Astrocyte (in vitro differentiated cells and primary cell): ENCODE measurements at regions not wholly inside any gene's neighbourhood (a gene's known extent, or its start where the extent isn't known, plus 50 kb on each side); places are given as distances from the start of the nearest gene placed in this dataset.

Source experiments
- DNase-seq: peaks from one replicate; pipeline ENCODE4 v3.0.0-alpha.2; 2010; ENCODE audit warnings: low read depth
- FAIRE-seq: peaks from 2 replicates; lab custom pipeline; 2011; peaks lifted over from hg19 to GRCh38; lab: Jason Lieb, UNC
- H2AFZ ChIP-seq: 2 replicates; pipeline ENCODE4 v1.6.0; 2012; ENCODE audit warnings: low read depth, low read length, inconsistent platforms
- H3K27ac ChIP-seq: 2 replicates; pipeline ENCODE4 v1.5.1; 2011; ENCODE audit warnings: low read depth, low read length, inconsistent platforms
- H3K27me3 ChIP-seq: 2 replicates; pipeline ENCODE4 v1.6.0; 2011; ENCODE audit warnings: low read length, inconsistent platforms; ENCODE audit not compliant: insufficient read depth
- H3K36me3 ChIP-seq: 2 replicates; pipeline ENCODE4 v1.5.1; 2011; ENCODE audit warnings: low read length, inconsistent platforms; ENCODE audit not compliant: insufficient read depth
- H3K4me1 ChIP-seq: 2 replicates; pipeline ENCODE4 v1.5.1; 2011; ENCODE audit warnings: low read length, inconsistent platforms; ENCODE audit not compliant: insufficient read depth
- H3K4me2 ChIP-seq: 2 replicates; pipeline ENCODE4 v1.6.0; 2012; ENCODE audit warnings: low read length, inconsistent platforms
- H3K4me3 ChIP-seq: 2 replicates; pipeline ENCODE4 v1.5.1; 2011; ENCODE audit warnings: low read depth, mild to moderate bottlenecking, low read length, inconsistent platforms; ENCODE audit not compliant: insufficient read depth
- H3K79me2 ChIP-seq: 2 replicates; pipeline ENCODE4 v1.6.0; 2012; ENCODE audit warnings: mild to moderate bottlenecking, low read length, inconsistent platforms; ENCODE audit not compliant: insufficient read depth
- H3K9ac ChIP-seq: 2 replicates; pipeline ENCODE4 v1.6.0; 2012; ENCODE audit warnings: mild to moderate bottlenecking, low read length, inconsistent platforms
- H3K9me3 ChIP-seq: 2 replicates; pipeline ENCODE4 v1.5.1; 2012; ENCODE audit warnings: low read depth, mild to moderate bottlenecking, low read length, inconsistent platforms; ENCODE audit not compliant: insufficient read depth
- H4K20me1 ChIP-seq: 2 replicates; pipeline ENCODE4 v1.6.0; 2012; ENCODE audit warnings: low read length, inconsistent platforms; ENCODE audit not compliant: insufficient read depth
- H3K27ac Mint-ChIP-seq: one replicate; pipeline ENCODE4 v1.8.0; 2021; ENCODE audit warnings: mild to moderate bottlenecking, mixed read lengths; ENCODE audit not compliant: unreplicated experiment
- H3K27me3 Mint-ChIP-seq: one replicate; pipeline ENCODE4 v1.8.0; 2021; ENCODE audit warnings: low read depth, mixed read lengths; ENCODE audit not compliant: unreplicated experiment
- H3K36me3 Mint-ChIP-seq: one replicate; pipeline ENCODE4 v1.8.0; 2021; ENCODE audit warnings: low read depth, mixed read lengths; ENCODE audit not compliant: unreplicated experiment
- H3K4me1 Mint-ChIP-seq: one replicate; pipeline ENCODE4 v1.8.0; 2021; ENCODE audit warnings: low read depth, mixed read lengths; ENCODE audit not compliant: unreplicated experiment
- H3K4me3 Mint-ChIP-seq: one replicate; pipeline ENCODE4 v1.8.0; 2021; ENCODE audit warnings: mild to moderate bottlenecking, moderate library complexity, mixed read lengths; ENCODE audit not compliant: unreplicated experiment
- H3K9me3 Mint-ChIP-seq: one replicate; pipeline ENCODE4 v1.8.0; 2021; ENCODE audit warnings: mild to moderate bottlenecking, mixed read lengths; ENCODE audit not compliant: unreplicated experiment
- EZH2 ChIP-seq: IDR thresholded peaks from 2 replicates; pipeline ENCODE4 v1.6.1; 2012; ENCODE audit warnings: mild to moderate bottlenecking, low read length, inconsistent platforms; ENCODE audit not compliant: insufficient read depth
- TF ChIP-seq, protein P1 (sequence below): IDR thresholded peaks from 2 replicates; pipeline ENCODE4 v1.5.1; 2011; ENCODE audit warnings: low read depth, mild to moderate bottlenecking, inconsistent platforms, low read length, moderate library complexity; ENCODE audit not compliant: insufficient read depth

- H3K9ac ChIP-seq, result no peak overlapping the region
- no peaks in the 10 kb centered on the region for H3K79me2 ChIP-seq
- H3K27ac ChIP-seq, result no peak overlapping the region
- H4K20me1 ChIP-seq, result no peaks in the 10 kb centered on the region
- Mint-ChIP-seq H3K36me3 (no peaks in the 10 kb centered on the region), H3K27me3 (peaks cover 2% of the 10 kb centered on the region), H3K27ac (no peak overlapping the region), H3K4me1 (no peaks in the 10 kb centered on the region), H3K9me3 (no peaks in the 10 kb centered on the region), H3K4me3 (no peak overlapping the region)
- no peak overlapping the region for H2AFZ ChIP-seq
- no peak overlapping the region for H3K4me2 ChIP-seq
- no peaks in the 10 kb centered on the region for H3K4me1 ChIP-seq
- H3K9me3 ChIP-seq, result no peaks in the 10 kb centered on the region
- no peak overlapping the region for H3K4me3 ChIP-seq
- no peaks in the 10 kb centered on the region for H3K27me3 ChIP-seq
- FAIRE-seq (no peak), DNase-seq (no peak)
- TF ChIP-seq, protein P1, sequence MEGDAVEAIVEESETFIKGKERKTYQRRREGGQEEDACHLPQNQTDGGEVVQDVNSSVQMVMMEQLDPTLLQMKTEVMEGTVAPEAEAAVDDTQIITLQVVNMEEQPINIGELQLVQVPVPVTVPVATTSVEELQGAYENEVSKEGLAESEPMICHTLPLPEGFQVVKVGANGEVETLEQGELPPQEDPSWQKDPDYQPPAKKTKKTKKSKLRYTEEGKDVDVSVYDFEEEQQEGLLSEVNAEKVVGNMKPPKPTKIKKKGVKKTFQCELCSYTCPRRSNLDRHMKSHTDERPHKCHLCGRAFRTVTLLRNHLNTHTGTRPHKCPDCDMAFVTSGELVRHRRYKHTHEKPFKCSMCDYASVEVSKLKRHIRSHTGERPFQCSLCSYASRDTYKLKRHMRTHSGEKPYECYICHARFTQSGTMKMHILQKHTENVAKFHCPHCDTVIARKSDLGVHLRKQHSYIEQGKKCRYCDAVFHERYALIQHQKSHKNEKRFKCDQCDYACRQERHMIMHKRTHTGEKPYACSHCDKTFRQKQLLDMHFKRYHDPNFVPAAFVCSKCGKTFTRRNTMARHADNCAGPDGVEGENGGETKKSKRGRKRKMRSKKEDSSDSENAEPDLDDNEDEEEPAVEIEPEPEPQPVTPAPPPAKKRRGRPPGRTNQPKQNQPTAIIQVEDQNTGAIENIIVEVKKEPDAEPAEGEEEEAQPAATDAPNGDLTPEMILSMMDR, result no peak
- TF ChIP-seq EZH2, result no peak
- H3K36me3 ChIP-seq, result no peaks in the 10 kb centered on the region
These were observed 1182.9 kb upstream of the LRRTM3 start for GRCh38 chr10:65742906-65743305.

- Histone ChIP-seq H3K36me3 (no peaks in the 10 kb centered on the region), H3K4me2 (no peak overlapping the region), H3K27ac (no peak overlapping the region), H3K79me2 (no peaks in the 10 kb centered on the region), H3K9ac (no peak overlapping the region), H4K20me1 (no peaks in the 10 kb centered on the region), H3K4me3 (no peak overlapping the region), H2AFZ (no peak overlapping the region), H3K9me3 (no peaks in the 10 kb centered on the region), H3K4me1 (no peaks in the 10 kb centered on the region), H3K27me3 (no peaks in the 10 kb centered on the region)
- Mint-ChIP-seq H3K27me3 (no peaks in the 10 kb centered on the region), H3K9me3 (no peaks in the 10 kb centered on the region), H3K4me3 (no peak overlapping the region), H3K4me1 (no peaks in the 10 kb centered on the region), H3K36me3 (no peaks in the 10 kb centered on the region), H3K27ac (no peak overlapping the region)
- TF ChIP-seq EZH2, result no peak
- TF ChIP-seq, protein P1, result no peak
- DNase-seq, result no peak
- no peak for FAIRE-seq
These were observed 1174.6 kb upstream of the LRRTM3 start for GRCh38 chr10:65751218-65751617.

- no peak overlapping the region for H3K27ac ChIP-seq
- FAIRE-seq, result no peak
- Mint-ChIP-seq H3K36me3 (no peaks in the 10 kb centered on the region), H3K27ac (no peak overlapping the region), H3K4me3 (no peak overlapping the region), H3K9me3 (no peaks in the 10 kb centered on the region), H3K4me1 (no peaks in the 10 kb centered on the region), H3K27me3 (no peaks in the 10 kb centered on the region)
- no peaks in the 10 kb centered on the region for H3K4me1 ChIP-seq
- H3K36me3 ChIP-seq, result no peaks in the 10 kb centered on the region
- no peak for DNase-seq
- H3K79me2 ChIP-seq, result no peaks in the 10 kb centered on the region
- no peak overlapping the region for H2AFZ ChIP-seq
- no peak overlapping the region for H3K4me3 ChIP-seq
- H4K20me1 ChIP-seq, result no peaks in the 10 kb centered on the region
- H3K9me3 ChIP-seq, result no peaks in the 10 kb centered on the region
- H3K4me2 ChIP-seq, result no peak overlapping the region
- TF ChIP-seq EZH2, result no peak
- TF ChIP-seq, protein P1, result no peak
- H3K9ac ChIP-seq, result no peak overlapping the region
- H3K27me3 ChIP-seq, result no peaks in the 10 kb centered on the region
These were observed 1173.9 kb upstream of the LRRTM3 start for GRCh38 chr10:65751896-65752295.
